ENCODE measurements at regions not wholly inside any gene's neighbourhood (a gene's known extent, or its start where the extent isn't known, plus 50 kb on each side); places are given as distances from the start of the nearest gene placed in this dataset.

GRCh38 chr6:140276133-140276532, 901.7 kb upstream of the CITED2 start:
- H3K9me2 ChIP-seq (ENCODE audit: low read depth, low read length), result no peaks in the 10 kb centered on the region
- H3F3A ChIP-seq (ENCODE audit: insufficient read depth, low read length), result no peaks in the 10 kb centered on the region
- H3K27me3 ChIP-seq (ENCODE audit: insufficient read depth, low read length), result no peaks in the 10 kb centered on the region
- no peak overlapping the region for H3K4me3 ChIP-seq (ENCODE audit: low read depth, low read length, poor library complexity, severe bottlenecking)
- no peaks in the 10 kb centered on the region for H3K79me2 ChIP-seq (ENCODE audit: insufficient read depth, low read length)
- H3K27ac ChIP-seq (ENCODE audit: low read depth, low read length, poor library complexity, severe bottlenecking), result no peak overlapping the region
- no peak overlapping the region for H3K4me2 ChIP-seq (ENCODE audit: low read length)
- no peaks in the 10 kb centered on the region for H3K4me1 ChIP-seq (ENCODE audit: insufficient read depth, low read length, severe bottlenecking)
- no peak overlapping the region for H3K9ac ChIP-seq (ENCODE audit: low read length)
- no peaks in the 10 kb centered on the region for H3K9me3 ChIP-seq (ENCODE audit: low read length)
- no peak overlapping the region for H2AFZ ChIP-seq (ENCODE audit: low read length)
- no peaks in the 10 kb centered on the region for H3K36me3 ChIP-seq (ENCODE audit: insufficient read depth, low read length)
- no peaks in the 10 kb centered on the region for H4K20me1 ChIP-seq (ENCODE audit: insufficient read depth, low read length)
- TF ChIP-seq EZH2 (IDR thresholded peaks at IDR 0.05; ENCODE audit: borderline replicate concordance, low read length), result no peak
- TF ChIP-seq CTCF (IDR thresholded peaks at IDR 0.05; ENCODE audit: low read length), result no peak

GRCh38 chr6:140275725-140276124, 901.3 kb upstream of the CITED2 start:
- no peaks in the 10 kb centered on the region for H3K79me2 ChIP-seq (ENCODE audit: insufficient read depth, low read length)
- H3K27me3 ChIP-seq (ENCODE audit: insufficient read depth, low read length), result no peaks in the 10 kb centered on the region
- no peaks in the 10 kb centered on the region for H3K9me2 ChIP-seq (ENCODE audit: low read depth, low read length)
- no peaks in the 10 kb centered on the region for H3K36me3 ChIP-seq (ENCODE audit: insufficient read depth, low read length)
- H2AFZ ChIP-seq (ENCODE audit: low read length), result no peak overlapping the region
- H3K27ac ChIP-seq (ENCODE audit: low read depth, low read length, poor library complexity, severe bottlenecking), result no peak overlapping the region
- no peaks in the 10 kb centered on the region for H3F3A ChIP-seq (ENCODE audit: insufficient read depth, low read length)
- no peak overlapping the region for H3K4me3 ChIP-seq (ENCODE audit: low read depth, low read length, poor library complexity, severe bottlenecking)
- no peaks in the 10 kb centered on the region for H3K9me3 ChIP-seq (ENCODE audit: low read length)
- no peaks in the 10 kb centered on the region for H3K4me1 ChIP-seq (ENCODE audit: insufficient read depth, low read length, severe bottlenecking)
- H4K20me1 ChIP-seq (ENCODE audit: insufficient read depth, low read length), result no peaks in the 10 kb centered on the region
- no peak overlapping the region for H3K4me2 ChIP-seq (ENCODE audit: low read length)
- H3K9ac ChIP-seq (ENCODE audit: low read length), result no peak overlapping the region
- TF ChIP-seq EZH2 (IDR thresholded peaks at IDR 0.05; ENCODE audit: borderline replicate concordance, low read length) (no peak), CTCF (IDR thresholded peaks at IDR 0.05; ENCODE audit: low read length) (no peak)

- Histone ChIP-seq H4K20me1 (ENCODE audit: insufficient read depth, low read length) (no peaks in the 10 kb centered on the region), H3K27ac (ENCODE audit: low read depth, low read length, poor library complexity, severe bottlenecking) (no peak overlapping the region), H3K4me2 (ENCODE audit: low read length) (no peak overlapping the region), H2AFZ (ENCODE audit: low read length) (no peak overlapping the region), H3K4me3 (ENCODE audit: low read depth, low read length, poor library complexity, severe bottlenecking) (no peak overlapping the region), H3K36me3 (ENCODE audit: insufficient read depth, low read length) (no peaks in the 10 kb centered on the region), H3K9me2 (ENCODE audit: low read depth, low read length) (no peaks in the 10 kb centered on the region), H3F3A (ENCODE audit: insufficient read depth, low read length) (no peaks in the 10 kb centered on the region), H3K9me3 (ENCODE audit: low read length) (no peaks in the 10 kb centered on the region), H3K9ac (ENCODE audit: low read length) (no peak overlapping the region), H3K27me3 (ENCODE audit: insufficient read depth, low read length) (no peaks in the 10 kb centered on the region), H3K4me1 (ENCODE audit: insufficient read depth, low read length, severe bottlenecking) (no peaks in the 10 kb centered on the region), H3K79me2 (ENCODE audit: insufficient read depth, low read length) (no peaks in the 10 kb centered on the region)
- TF ChIP-seq CTCF (IDR thresholded peaks at IDR 0.05; ENCODE audit: low read length) (no peak), EZH2 (IDR thresholded peaks at IDR 0.05; ENCODE audit: borderline replicate concordance, low read length) (no peak)
Observed at GRCh38 chr6:140274548-140274947, 900.1 kb upstream of the CITED2 start.
